GM21515 (cell line): ENCODE measurements at regions not wholly inside any gene's neighbourhood (a gene's known extent, or its start where the extent isn't known, plus 50 kb on each side); places are given as distances from the start of the nearest gene placed in this dataset.
"Not testable (repeated sequence)": the region's sequence is repeated elsewhere in the genome, so short reads cannot be mapped to it uniquely, and the experiment has no call there.

Experiments
- ATAC-seq: cut with Tn5 transposase; IDR thresholded peaks from one replicate; pipeline ENCODE4 v1.9.1; 2021; ENCODE audit not compliant: unreplicated experiment

DNA sequence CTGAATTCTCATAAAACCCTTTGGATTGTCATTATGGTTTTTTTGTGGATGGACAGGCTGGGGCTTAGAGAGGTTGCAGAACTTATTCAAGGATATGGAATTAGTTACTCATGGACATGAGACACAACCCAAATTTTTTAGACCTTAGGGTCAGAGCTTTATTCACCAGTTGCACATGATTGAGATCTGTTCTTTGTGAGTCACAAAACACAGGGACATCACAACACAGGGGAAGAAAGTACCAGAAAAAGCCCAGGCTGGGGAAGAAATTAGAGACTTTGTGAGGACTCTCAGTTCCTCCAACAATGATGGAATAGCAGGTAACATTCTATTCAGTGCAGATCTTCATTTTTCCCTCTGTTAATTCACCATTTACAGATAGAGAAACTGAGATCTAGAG lies 602.4 kb upstream of the CPEB2 start:
- ATAC-seq: no peak

DNA sequence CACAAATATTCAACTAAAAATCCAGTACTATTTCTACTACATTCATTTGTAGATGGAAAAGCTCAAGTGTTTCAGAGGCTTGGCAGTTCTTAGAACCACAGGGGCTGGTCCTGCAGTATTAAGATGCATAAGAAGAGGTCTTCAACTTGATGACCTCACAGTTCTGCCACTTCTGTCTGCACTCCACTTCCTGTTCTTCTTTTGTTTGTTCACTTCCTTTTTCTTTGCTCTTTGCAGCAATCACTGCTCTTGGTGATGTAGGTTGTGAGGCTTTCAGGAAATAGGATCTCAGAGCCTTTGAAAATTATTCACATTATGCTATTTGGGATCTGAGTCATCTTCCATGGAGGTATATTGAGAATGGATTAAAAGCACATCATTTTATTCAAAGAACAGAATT lies 602.0 kb upstream of the CPEB2 start:
- ATAC-seq: no peak

DNA sequence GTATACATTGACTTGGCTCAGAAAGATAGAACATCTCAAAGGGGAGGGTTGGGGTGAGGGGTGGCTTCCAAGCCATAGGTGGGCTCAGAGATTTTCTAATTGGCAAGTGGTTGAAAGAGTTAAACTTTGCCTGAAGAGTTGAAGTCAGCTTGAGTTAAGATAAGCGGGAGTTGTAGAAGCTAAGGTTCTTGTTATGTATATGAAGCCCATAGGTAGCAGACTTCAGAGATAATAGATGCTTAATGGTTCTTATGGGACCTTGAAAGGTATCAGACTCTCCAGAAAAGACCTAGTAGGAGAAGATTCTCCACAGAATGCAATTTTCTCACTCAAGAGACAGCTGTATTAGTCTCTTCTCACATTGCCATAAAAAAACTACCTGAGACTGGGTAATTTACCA lies 599.1 kb upstream of the CPEB2 start:
- no peak for ATAC-seq

DNA sequence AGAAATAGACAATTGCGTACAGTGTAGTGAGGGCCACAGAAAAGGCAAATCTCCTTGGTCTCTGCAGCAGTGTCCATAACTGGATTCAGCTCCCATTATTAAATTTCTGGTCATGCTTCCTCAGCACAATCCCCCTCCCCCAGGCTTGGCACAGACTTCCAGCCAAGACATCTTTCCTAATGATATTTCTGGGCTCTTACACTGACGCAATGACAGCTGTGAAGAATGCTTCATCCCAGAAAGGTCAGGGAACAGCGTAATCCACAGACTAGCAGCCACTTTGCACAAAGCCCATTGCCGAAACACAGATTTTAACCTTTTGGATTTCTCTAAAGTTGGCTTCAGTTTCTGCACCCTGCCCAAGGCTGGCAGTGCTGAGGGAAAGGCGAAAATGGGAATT lies 597.6 kb upstream of the CPEB2 start:
- no peak for ATAC-seq

DNA sequence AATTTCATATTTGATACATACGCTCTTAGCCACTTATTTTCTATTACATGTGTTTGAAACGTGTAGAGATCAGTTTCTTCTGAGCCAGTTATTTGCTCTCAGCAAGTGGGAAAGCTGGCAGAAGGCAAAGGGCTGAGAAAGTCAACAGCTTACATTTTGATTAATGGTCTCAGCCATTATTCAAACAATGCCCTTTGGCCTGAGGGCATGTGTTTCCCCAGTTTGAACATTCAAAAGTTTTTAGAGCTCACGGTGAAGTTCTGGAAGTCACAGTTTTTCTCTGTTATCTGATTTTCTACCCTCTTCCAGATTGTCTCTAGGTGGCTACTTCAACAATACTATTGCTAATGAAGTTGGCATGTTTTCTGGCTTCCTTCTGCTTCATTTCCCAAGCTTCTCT lies 591.8 kb upstream of the CPEB2 start:
- no peak for ATAC-seq

DNA sequence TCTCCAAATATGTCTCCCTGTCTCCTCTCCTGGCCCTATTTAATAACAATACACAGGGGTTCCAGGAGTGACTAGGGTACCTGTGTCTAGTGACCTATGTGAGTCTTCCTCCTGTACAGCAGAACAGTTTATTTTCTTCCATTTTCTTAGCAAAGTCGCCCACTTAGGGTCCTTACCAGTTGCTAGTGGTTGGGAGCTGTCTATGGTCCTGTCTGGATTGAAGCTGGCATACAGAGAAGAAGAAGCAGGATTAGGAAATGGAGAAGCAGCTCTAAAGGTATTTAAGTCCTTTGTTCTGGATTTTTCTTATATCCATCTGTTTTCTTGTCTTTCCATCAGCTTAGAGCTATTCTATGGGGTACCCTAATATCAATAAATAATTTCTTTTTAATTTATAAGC lies 587.1 kb upstream of the CPEB2 start:
- ATAC-seq: no peak

DNA sequence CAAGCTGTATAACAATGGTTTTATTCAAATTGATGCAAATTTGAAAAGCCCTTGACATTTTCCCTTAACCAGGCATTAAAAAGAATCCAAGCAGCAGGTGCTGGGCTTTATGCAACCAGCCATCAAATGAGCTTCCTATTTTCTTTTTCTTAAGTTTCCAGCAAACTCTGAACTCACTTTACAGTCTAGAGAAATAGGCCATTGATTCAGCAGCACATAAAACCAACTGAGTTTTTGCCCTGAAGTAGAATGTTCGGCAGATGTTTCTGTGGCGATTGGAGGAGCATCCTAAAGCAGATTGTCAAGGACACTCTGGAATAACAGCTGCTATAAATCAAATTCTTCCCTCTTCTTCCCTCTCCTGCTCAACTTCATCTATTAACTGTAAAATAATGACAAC lies 582.8 kb upstream of the CPEB2 start:
- no peak for ATAC-seq

DNA sequence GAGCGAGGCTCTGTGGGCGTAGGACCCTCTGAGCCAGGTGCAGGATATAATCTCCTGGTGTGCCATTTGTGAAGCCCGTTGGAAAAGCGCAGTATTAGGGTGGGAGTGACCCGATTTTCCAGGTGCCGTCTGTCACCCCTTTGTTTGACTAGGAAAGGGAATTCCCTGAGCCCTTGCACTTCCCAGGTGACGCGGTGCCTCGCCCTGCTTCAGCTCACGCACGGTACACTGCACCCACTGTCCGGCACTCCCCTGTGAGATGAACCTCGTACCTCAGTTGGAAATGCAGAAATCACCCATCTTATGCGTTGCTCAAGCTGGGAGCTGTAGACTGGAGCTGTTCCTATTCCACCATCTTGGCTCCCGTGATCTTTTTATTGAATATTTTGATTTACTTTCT lies 576.0 kb upstream of the CPEB2 start:
- ATAC-seq: not testable (repeated sequence)

DNA sequence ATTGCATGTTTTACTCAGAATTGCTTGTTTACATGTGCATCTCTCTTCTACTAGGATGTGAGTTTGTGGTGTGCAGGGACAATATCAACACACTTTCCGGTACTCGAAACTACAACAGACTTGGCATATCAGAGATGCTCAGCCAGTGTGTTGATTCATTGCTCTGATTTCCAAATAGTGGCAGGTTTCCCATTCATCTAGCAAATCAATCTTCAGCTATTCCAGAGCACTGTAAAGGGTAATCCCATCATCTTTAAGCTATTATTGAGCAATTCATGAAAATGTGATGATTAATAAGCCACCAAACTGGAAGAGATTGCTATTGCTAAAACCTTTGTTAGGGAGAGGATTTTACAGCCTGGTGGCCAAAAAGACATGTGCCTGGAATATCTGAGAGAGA lies 574.2 kb upstream of the CPEB2 start:
- no peak for ATAC-seq

DNA sequence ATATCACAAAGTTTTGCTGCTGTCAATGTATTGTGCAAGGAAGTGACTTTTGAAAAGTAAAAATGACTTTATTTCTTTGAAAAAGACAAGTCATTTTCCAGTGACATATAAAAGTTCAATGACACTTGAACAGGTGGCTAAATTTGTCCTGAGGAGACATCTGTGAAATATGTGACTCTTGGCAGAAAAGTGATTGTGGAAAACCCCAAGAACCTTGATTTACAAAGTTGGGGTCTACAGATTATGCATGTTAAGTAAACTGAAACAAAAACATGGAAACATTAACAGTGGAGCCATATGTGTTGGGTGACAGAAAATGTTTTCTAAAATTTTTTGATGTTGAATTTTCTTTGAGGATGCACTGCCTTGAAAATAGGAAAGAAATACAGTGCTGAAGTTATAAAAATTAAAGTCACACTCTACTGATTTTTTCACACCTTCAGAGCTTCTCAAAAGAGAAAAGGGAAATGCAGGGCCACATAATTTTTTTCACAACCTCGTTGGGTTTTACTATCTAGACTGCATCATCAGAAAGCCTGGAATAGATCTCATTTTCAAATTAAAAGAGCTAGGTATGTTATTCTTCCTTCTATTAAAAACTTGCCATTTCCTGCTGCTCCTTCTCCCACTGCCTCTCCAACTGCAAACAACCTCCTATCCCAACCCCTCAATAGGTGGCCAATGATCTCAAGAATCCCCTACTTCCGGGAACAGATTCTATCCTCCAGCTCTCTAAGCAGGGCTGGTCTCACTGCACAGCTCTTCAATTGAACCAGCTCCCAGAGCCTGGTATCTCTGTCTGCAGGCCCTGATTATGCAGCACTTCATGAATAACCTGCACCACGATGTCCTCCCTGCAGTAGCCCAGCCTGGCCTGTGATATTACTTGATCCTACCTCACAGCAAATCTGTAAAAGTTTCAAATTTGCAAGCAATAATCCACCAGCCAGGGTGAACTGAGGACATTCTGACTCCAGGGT lies 570.8 kb upstream of the CPEB2 start:
- ATAC-seq: no peak

DNA sequence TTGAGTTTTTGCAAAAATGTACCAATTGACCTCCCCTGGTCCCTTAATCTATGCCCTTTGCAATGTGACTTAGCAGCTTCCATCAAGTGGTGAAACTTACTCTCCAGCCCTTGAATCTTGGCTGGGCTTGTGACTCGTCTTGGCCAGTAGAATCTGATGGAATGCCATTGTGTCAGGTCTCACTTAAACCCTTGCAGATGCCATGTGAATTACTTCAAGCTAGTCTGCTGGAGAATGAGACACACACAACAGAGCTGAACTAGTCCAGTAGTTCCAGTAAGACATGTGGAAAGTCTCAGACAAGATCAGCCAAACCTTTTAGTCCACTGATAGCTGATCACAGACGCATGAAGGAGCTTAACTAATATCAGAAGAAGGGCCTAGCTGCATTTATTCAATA lies 567.8 kb upstream of the CPEB2 start:
- ATAC-seq: no peak

DNA sequence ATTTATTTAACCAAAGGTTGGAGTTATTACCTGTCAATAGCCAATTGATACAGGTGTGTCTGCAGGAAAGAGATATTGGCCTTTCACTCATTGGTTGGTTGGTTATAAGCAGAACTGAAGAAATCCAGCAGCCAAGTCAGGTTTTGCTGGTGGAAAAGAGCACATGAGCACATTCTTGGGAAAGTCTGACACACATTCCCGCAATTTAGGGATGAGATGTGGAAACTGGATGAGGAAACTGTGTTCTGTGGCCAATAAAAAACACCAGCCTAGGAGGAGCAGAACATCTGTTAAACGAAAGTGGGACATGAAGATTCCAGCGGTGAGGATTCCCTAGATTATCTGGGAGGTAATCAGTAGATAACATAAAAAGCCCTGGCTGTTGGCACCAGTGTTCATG lies 567.4 kb upstream of the CPEB2 start:
- no peak for ATAC-seq

DNA sequence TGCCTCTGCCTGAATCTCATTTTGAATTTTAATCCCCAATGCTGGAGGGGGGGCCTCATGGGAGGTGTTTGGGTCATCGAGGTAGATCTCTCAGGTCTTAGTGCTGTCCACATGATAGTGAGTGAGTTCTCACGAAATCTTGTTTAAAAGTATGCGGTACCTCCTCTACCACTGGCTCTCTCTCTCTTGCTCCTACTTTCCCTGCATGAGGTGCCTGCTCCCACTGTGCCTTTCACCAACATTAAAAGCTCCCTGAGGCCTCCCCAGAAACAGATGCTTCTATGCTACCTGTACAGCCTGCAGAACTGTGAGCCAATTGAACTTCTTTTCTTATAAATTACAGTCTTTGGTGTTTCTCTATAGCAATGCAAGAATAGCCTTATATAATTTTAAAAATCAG lies 560.7 kb upstream of the CPEB2 start:
- ATAC-seq: no peak

DNA sequence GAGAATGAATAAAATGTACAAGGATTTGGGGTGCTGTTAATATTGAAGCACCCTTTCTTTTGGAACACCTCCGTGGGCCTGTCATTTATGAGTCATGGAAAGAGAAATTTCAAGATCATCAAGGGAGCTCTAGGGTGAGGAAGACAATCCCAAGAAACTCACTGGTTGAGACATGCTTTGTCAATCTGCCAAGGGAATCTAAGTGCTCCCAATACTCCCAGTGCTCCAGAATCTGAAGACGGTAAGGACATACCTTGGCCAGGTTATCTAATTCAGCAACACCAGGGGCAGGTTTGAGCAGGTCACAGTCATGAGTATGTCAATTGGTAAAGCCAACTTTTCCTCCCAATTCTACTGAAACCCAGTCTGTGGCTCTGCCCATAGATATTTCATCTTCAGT lies 556.4 kb upstream of the CPEB2 start:
- ATAC-seq: no peak

DNA sequence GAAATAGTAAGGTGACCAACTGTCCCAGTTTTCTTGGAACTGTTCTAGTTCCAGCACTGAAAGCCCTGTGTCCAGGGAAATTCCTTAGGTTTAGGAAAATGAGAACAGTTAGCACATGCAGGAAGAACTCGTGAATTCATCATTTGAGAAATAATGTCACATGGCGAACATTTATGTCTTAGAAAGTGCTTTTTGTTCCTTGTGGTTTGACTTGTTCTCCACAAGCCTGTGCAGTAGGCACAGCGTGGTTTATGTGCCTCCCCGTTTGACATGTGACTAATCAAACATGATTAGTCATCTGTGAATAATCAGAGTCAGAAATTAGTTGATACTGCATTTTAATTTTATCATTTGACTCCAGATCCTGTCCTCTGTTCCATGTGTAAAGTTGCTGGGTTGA lies 556.0 kb upstream of the CPEB2 start:
- no peak for ATAC-seq

DNA sequence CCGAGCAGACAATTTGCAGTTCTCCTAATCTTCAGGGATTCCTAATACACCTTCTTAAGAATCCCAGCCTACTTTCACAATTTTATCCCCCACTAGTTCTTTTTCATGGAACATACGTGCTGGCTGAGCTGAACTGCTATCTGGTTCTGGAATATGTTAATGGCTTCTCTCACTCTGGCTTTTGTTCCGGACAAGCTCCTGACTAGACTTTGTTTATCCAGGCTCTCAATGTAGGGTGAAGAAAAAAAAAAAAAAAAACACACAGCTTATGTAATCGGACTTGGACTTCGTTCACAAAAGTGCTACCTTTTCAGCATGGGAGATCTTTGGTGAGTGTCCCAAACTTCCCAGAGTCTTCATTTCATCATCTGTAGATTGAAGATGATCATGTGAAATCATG lies 555.4 kb upstream of the CPEB2 start:
- ATAC-seq: no peak

DNA sequence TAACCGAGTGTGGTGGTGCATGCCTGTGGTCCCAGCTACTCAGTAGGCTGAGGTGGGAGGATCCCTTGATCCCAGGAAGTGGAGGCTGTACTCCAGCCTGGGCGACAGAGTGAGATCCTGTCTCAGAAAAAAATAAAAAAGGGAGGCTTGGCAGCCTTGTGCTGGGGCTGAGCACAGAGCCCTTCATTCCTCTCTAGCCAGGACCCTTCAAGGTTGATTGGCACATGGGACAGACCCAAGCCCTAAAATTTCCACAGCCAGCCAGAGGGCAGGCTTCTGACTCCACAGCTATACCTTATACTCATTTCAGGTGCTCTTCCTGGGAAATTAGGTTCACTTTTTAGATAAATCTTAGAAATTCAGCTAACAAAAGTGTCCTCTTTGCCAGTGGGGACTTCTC lies 553.0 kb upstream of the CPEB2 start:
- ATAC-seq: no peak

DNA sequence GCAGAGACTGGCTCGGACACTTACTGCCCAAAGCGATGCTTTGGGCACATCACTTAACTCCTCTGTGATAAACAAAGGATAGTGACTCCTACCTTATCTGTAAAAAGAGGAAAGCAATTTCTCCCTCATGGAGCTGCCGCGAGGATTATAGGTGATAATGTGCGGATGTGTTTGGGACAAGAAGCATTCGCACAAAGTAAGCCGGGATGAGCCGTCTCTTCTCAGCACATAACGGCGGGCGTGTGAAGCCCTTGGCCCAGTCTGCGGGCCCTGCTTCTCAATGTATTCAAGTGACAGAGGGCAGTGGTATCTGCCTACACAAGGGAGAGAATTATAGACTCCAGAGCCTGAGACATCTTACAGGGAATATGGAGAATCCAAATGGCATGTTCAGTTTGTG lies 550.3 kb upstream of the CPEB2 start:
- ATAC-seq: no peak

DNA sequence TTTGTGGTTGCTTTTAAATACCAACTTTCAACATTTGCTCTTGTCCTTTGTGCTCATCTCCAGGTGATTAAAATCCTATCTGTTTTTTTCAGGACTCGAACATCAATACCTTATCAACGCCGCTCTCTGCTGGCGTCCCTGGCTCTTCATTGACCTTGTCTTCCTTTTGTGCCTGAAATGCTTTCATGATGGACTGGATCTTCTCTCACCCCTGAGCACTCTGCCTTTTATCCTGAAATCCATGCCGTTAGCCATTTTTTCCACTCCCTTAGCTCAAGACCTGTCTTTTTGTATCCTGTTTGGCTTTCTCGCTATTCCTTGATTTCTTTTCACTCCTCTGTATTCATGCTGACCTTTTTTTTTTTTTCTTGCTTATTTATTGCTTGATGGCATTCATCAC lies 549.5 kb upstream of the CPEB2 start:
- ATAC-seq: no peak

DNA sequence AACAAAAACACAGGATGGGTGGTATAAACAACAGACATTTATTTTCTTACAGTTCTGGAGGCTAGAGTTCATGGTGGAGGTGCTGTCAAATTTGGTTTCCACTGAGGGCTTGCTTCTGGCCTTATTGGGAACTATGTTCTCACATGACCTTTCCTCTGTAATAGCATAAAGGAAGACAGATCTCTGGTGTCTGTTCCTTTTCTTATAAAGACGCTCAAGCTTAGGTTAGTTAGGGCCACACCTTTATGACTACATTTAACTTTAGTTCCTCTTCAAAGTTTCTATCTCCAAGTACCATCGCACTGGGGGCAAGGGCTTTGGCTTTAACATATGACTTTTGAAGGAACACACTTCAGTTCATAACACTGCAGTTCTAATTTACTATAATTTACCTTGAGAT lies 543.8 kb upstream of the CPEB2 start:
- no peak for ATAC-seq

DNA sequence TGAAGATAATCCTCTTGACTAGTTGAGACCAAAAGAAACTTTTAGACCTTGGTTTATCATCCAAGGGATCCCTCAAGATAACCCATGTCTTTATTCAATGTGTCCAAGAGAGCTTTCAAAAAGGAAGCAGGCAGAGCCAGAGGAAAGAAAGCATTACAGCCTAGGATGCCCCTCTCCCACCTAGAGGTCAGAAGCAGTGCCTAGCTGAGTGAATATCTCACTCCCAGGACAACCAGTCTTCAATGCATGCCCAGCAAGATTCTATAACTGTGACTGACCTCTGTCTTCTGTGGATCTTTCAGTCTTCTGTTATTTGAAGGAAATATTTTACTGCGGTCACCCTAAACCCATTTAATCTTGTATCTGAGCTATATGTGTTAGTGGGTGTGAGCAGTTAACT lies 537.2 kb upstream of the CPEB2 start:
- no peak for ATAC-seq

DNA sequence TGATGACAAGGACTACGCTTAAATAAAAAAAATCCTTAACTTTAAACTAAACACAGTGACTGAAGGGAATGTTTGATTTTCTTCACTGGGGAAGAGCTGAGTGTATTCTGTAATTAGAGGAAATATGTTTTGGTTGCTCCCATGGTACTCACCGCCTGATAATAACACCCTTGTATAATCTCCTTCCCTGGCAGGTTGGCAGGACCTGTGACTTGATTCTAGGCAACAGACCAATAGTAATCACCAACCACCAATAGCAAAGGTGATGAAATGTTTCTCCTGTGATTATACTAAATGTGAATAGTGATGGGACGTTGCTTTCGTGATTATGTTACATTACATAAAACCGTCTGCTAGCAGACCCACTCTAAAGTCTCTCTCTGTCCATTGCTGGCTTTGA lies 536.8 kb upstream of the CPEB2 start:
- ATAC-seq: no peak

DNA sequence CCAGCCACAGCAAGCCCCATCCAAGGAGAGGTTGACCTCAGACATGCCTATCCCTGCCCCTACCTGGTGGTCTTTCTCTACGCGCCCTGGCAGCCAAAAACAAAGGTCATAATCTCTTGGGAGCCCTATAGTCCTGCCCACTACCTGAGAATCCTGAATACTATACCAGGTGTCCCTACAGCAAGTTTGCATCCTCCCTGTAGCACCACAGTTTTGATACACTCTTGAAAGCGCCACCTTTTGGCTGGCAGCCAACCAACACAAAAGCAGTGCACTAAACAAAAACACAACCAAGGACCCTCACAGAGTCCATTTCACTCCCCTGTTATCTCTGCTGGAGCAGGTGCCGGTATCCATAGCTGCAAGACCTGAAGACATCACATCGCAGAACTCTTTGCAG lies 523.8 kb upstream of the CPEB2 start:
- ATAC-seq: no peak
